GM18861 (cell line): ENCODE measurements at regions not wholly inside any gene's neighbourhood (a gene's known extent, or its start where the extent isn't known, plus 50 kb on each side); places are given as distances from the start of the nearest gene placed in this dataset.

ENCODE experiments used
- ATAC-seq: cut with Tn5 transposase; IDR thresholded peaks from one replicate; pipeline ENCODE4 v1.9.1; 2021; ENCODE audit not compliant: unreplicated experiment

GRCh38 chr10:131424836-131425491 is 113.4 kb upstream of the TCERG1L start:
- no peak for ATAC-seq

GRCh38 chr10:131425752-131426533 is 114.4 kb upstream of the TCERG1L start:
- no peak for ATAC-seq

- ATAC-seq, result no peak
Observed at GRCh38 chr10:131426534-131426898, 115.0 kb upstream of the TCERG1L start.

GRCh38 chr10:131427281-131427680 is 115.8 kb upstream of the TCERG1L start:
- no peak for ATAC-seq

GRCh38 chr10:131427901-131428300 is 116.4 kb upstream of the TCERG1L start:
- ATAC-seq, result no peak

GRCh38 chr10:131429141-131429540 is 117.6 kb upstream of the TCERG1L start:
- ATAC-seq, result no peak

GRCh38 chr10:131429942-131430341 is 118.4 kb upstream of the TCERG1L start:
- no peak for ATAC-seq

GRCh38 chr10:131430716-131431412 is 119.3 kb upstream of the TCERG1L start:
- no peak for ATAC-seq

GRCh38 chr10:131431533-131431932 is 120.0 kb upstream of the TCERG1L start:
- no peak for ATAC-seq

GRCh38 chr10:131431978-131432690 is 120.6 kb upstream of the TCERG1L start:
- no peak for ATAC-seq

GRCh38 chr10:131433568-131433967 is 122.0 kb upstream of the TCERG1L start:
- no peak for ATAC-seq

GRCh38 chr10:131435232-131435631 is 123.7 kb upstream of the TCERG1L start:
- no peak for ATAC-seq

GRCh38 chr10:131435760-131436457 is 124.4 kb upstream of the TCERG1L start:
- ATAC-seq, result no peak

- ATAC-seq, result no peak
Observed at GRCh38 chr10:131436458-131436857, 124.9 kb upstream of the TCERG1L start.

- ATAC-seq, result no peak
Observed at GRCh38 chr10:131437556-131438475, 126.3 kb upstream of the TCERG1L start.

- ATAC-seq, result no peak
Observed at GRCh38 chr10:131438665-131439064, 127.1 kb upstream of the TCERG1L start.

- ATAC-seq, result no peak
Observed at GRCh38 chr10:131439705-131440104, 128.2 kb upstream of the TCERG1L start.

- no peak for ATAC-seq
Observed at GRCh38 chr10:131440405-131441360, 129.2 kb upstream of the TCERG1L start.

GRCh38 chr10:131442271-131442670 is 130.8 kb upstream of the TCERG1L start:
- no peak for ATAC-seq
